ENCODE measurements at regions not wholly inside any gene's neighbourhood (a gene's known extent, or its start where the extent isn't known, plus 50 kb on each side); places are given as distances from the start of the nearest gene placed in this dataset.

- no peaks in the 10 kb centered on the region for H3K9me2 ChIP-seq
- no peaks in the 10 kb centered on the region for H3K36me3 ChIP-seq (replicated peaks in 1 of 2; ENCODE audit: control insufficient read depth in 1 of 2, insufficient read depth in 2 of 2, low read length in 1 of 2)
- no peaks in the 10 kb centered on the region for H3K79me2 ChIP-seq (ENCODE audit: insufficient read depth)
- no peaks in the 10 kb centered on the region for H3F3A ChIP-seq (replicated peaks; ENCODE audit: insufficient read depth)
- H3K9ac ChIP-seq = no peak overlapping the region
- no peaks in the 10 kb centered on the region for H3K9me3 ChIP-seq
- no peaks in the 10 kb centered on the region for H3K27me3 ChIP-seq (ENCODE audit: insufficient read depth)
- no peak overlapping the region for H3K4me3 ChIP-seq (ENCODE audit: low read depth in 2 of 2, low read length in 1 of 2)
- no peak overlapping the region for H3K4me2 ChIP-seq
- no peaks in the 10 kb centered on the region for H4K20me1 ChIP-seq (ENCODE audit: insufficient read depth)
- H2AFZ ChIP-seq (ENCODE audit: low read depth) = no peak overlapping the region
- 47% methylated on average over 2 of the region's 2 CpGs for WGBS (ENCODE audit: low lambda C conversion rate)
- POLR2A ChIA-PET = no interaction called here
- H3K27ac ChIP-seq (ENCODE audit: low read depth in 2 of 2, low read length in 1 of 2) = no peak overlapping the region
- H3K4me1 ChIP-seq (ENCODE audit: control insufficient read depth in 1 of 2, insufficient read depth in 2 of 2, low read depth in 1 of 2, low read length in 1 of 2) = no peaks in the 10 kb centered on the region; a peak in 1 of 4 replicates
- CTCF ChIA-PET = no interaction called here
- DNase-seq = no peak
- TF ChIP-seq PBX3 (IDR thresholded peaks at IDR 0.05) = no peak
These were observed 135.9 kb upstream of the AGBL1 start for GRCh38 chr15:85943791-85944190.

GRCh38 chr15:85947021-85947420, 132.7 kb upstream of the AGBL1 start:
- CTCF ChIA-PET = no interaction called here
- Histone ChIP-seq H3K9me2 (no peaks in the 10 kb centered on the region), H3F3A (replicated peaks; ENCODE audit: insufficient read depth) (no peaks in the 10 kb centered on the region), H4K20me1 (ENCODE audit: insufficient read depth) (no peaks in the 10 kb centered on the region), H3K36me3 (replicated peaks in 1 of 2; ENCODE audit: control insufficient read depth in 1 of 2, insufficient read depth in 2 of 2, low read length in 1 of 2) (no peaks in the 10 kb centered on the region), H3K27ac (ENCODE audit: low read depth in 2 of 2, low read length in 1 of 2) (no peak overlapping the region), H3K9ac (no peak overlapping the region), H3K4me1 (ENCODE audit: control insufficient read depth in 1 of 2, insufficient read depth in 2 of 2, low read depth in 1 of 2, low read length in 1 of 2) (no peaks in the 10 kb centered on the region), H2AFZ (ENCODE audit: low read depth) (no peak overlapping the region), H3K79me2 (ENCODE audit: insufficient read depth) (no peaks in the 10 kb centered on the region), H3K27me3 (ENCODE audit: insufficient read depth) (no peaks in the 10 kb centered on the region), H3K9me3 (no peaks in the 10 kb centered on the region), H3K4me2 (no peak overlapping the region), H3K4me3 (ENCODE audit: low read depth in 2 of 2, low read length in 1 of 2) (no peak overlapping the region)
- 13% methylated on average over 2 of the region's 3 CpGs for WGBS (ENCODE audit: low lambda C conversion rate)
- no peak for DNase-seq
- TF ChIP-seq GABPA (IDR thresholded peaks at IDR 0.05; ENCODE audit: low read depth) (no peak), ELF1 (IDR thresholded peaks at IDR 0.05) (no peak)
- POLR2A ChIA-PET = no interaction called here

GRCh38 chr15:85947936-85948335, 131.7 kb upstream of the AGBL1 start:
- Histone ChIP-seq H3K4me3 (ENCODE audit: low read depth in 2 of 2, low read length in 1 of 2) (no peak overlapping the region), H3K9me3 (no peaks in the 10 kb centered on the region), H2AFZ (ENCODE audit: low read depth) (no peak overlapping the region), H3K27ac (ENCODE audit: low read depth in 2 of 2, low read length in 1 of 2) (no peak overlapping the region), H3K9me2 (no peaks in the 10 kb centered on the region), H3K79me2 (ENCODE audit: insufficient read depth) (no peaks in the 10 kb centered on the region), H3K27me3 (ENCODE audit: insufficient read depth) (no peaks in the 10 kb centered on the region), H3K4me1 (ENCODE audit: control insufficient read depth in 1 of 2, insufficient read depth in 2 of 2, low read depth in 1 of 2, low read length in 1 of 2) (no peaks in the 10 kb centered on the region), H3K4me2 (no peak overlapping the region), H3K9ac (no peak overlapping the region), H3K36me3 (replicated peaks in 1 of 2; ENCODE audit: control insufficient read depth in 1 of 2, insufficient read depth in 2 of 2, low read length in 1 of 2) (no peaks in the 10 kb centered on the region), H4K20me1 (ENCODE audit: insufficient read depth) (no peaks in the 10 kb centered on the region), H3F3A (replicated peaks; ENCODE audit: insufficient read depth) (no peaks in the 10 kb centered on the region)
- ChIA-PET POLR2A (no interaction called here), CTCF (no interaction called here)
- 33% methylated on average over 7 of the region's 7 CpGs for WGBS (ENCODE audit: low lambda C conversion rate)
- no peak for TF ChIP-seq FOXM1 (IDR thresholded peaks at IDR 0.05; ENCODE audit: low read depth)
- no peak for TF ChIP-seq TAF1 (IDR thresholded peaks at IDR 0.05; ENCODE audit: borderline replicate concordance, low read depth, low read length)
- TF ChIP-seq RXRA (IDR thresholded peaks at IDR 0.05; ENCODE audit: borderline replicate concordance, low read depth) = no peak
- TF ChIP-seq JUND (IDR thresholded peaks at IDR 0.05) = no peak
- no peak for TF ChIP-seq GATA2 (CRISPR knock-in tag; IDR thresholded peaks at IDR 0.05)
- TF ChIP-seq FOSL2 (IDR thresholded peaks at IDR 0.05; ENCODE audit: borderline replicate concordance, low read depth) = no peak
- TF ChIP-seq EZH2phosphoT487 (IDR thresholded peaks at IDR 0.05; ENCODE audit: borderline replicate concordance, low read depth) = no peak
- TF ChIP-seq EP300 (IDR thresholded peaks at IDR 0.05; ENCODE audit: borderline replicate concordance in 1 of 2, low read depth in 1 of 2, low read length in 1 of 2) = no peak
- TF ChIP-seq ELF1 (IDR thresholded peaks at IDR 0.05) = no peak
- no peak for TF ChIP-seq TCF12 (IDR thresholded peaks at IDR 0.05)
- TF ChIP-seq POLR2AphosphoS5 (IDR thresholded peaks at IDR 0.05; ENCODE audit: low read depth, low read length) = no peak
- no peak for TF ChIP-seq RAD21 (IDR thresholded peaks at IDR 0.05; ENCODE audit: low read length)
- TF ChIP-seq USF1 (IDR thresholded peaks at IDR 0.05; ENCODE audit: borderline replicate concordance, low read depth) = no peak
- no peak for TF ChIP-seq IRF3 (IDR thresholded peaks at IDR 0.05; ENCODE audit: low read depth, low read length)
- no peak for TF ChIP-seq YY1 (IDR thresholded peaks at IDR 0.05; ENCODE audit: low read depth)
- no peak for TF ChIP-seq CHD2 (IDR thresholded peaks at IDR 0.05; ENCODE audit: low read length, partially characterized antibody)
- DNase-seq = no peak

Measured in SK-N-SH (cell line).